GM12872 (cell line): ENCODE measurements at regions not wholly inside any gene's neighbourhood (a gene's known extent, or its start where the extent isn't known, plus 50 kb on each side); places are given as distances from the start of the nearest gene placed in this dataset.

Experiments used
- CTCF ChIP-seq: IDR thresholded peaks from 3 replicates; pipeline ENCODE4 v1.5.1; 2011; ENCODE audit warnings: low read depth, mild to moderate bottlenecking, low read length, moderate library complexity; ENCODE audit not compliant: insufficient read depth

GRCh38 chr3:177249203-177249602 is 51.9 kb upstream of the TBL1XR1 start:
- TF ChIP-seq CTCF: no peak

GRCh38 chr3:177250151-177250550 is 52.9 kb upstream of the TBL1XR1 start:
- TF ChIP-seq CTCF: no peak

DNA sequence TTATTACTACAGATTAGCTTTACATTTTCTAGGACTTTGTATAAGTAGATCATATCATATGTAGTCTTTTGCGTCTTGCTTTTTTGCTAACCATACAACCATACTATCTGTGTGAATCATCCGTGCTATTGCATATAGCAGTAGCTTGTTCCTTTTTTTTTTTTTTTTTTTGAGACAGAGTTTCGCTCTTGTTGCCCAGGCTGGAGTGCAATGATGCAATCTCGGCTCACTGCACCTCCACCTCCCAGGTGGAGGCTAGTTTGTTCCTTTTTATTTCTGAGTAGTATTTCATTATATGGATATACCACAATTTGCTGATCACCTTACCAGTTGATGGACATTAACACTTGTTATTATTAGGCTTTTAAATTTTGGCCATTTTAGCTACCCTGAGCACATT is 54.5 kb upstream of the TBL1XR1 start:
- TF ChIP-seq CTCF: no peak

GRCh38 chr3:177257006-177257405 is 59.7 kb upstream of the TBL1XR1 start:
- TF ChIP-seq CTCF: no peak

- TF ChIP-seq CTCF: no peak
Observed at GRCh38 chr3:177257625-177258024, 60.3 kb upstream of the TBL1XR1 start.

DNA sequence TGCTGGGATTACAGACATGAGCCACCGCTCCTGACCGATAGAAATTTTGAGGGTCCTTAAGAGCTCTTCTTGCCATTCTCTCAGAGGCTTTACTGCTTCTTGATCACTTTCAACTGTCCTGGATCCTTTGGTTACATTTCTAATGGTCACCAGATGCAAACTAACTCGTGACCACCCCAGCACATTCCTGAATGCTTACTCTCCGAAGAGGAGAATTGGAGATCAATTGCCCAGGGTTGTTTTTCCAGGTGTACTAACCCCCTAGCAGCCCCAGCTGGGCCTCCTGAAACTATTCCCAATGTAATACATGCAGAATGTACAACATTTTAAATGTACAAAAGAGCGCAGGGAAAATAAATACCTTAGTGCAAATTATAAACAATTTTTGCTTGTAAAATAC is 65.1 kb upstream of the TBL1XR1 start:
- no peak for TF ChIP-seq CTCF

GRCh38 chr3:177263615-177264368 is 66.5 kb upstream of the TBL1XR1 start:
- no peak for TF ChIP-seq CTCF
